ENCODE measurements at regions not wholly inside any gene's neighbourhood (a gene's known extent, or its start where the extent isn't known, plus 50 kb on each side); places are given as distances from the start of the nearest gene placed in this dataset.
"Not testable (repeated sequence)": the region's sequence is repeated elsewhere in the genome, so short reads cannot be mapped to it uniquely, and the experiment has no call there.

DNA sequence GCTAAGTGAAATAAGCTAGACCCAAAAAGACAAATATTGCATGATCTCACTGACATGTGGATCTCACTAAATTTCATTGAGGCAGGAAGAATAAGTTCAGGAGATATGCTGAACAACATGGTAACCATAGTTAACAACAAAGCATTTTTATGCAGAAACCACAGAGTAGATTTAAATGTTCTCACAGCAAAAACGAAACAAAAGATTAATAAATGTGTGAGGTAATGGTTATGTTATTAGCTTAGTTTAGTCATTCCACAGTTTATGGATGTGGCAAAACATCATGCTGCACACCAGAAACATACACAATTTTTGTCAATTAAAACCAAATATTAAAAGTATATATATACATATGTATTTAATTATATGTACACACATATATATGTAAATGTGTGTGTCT lies 765.8 kb downstream of the SLITRK5 start:
- no peak for DNase-seq

DNA sequence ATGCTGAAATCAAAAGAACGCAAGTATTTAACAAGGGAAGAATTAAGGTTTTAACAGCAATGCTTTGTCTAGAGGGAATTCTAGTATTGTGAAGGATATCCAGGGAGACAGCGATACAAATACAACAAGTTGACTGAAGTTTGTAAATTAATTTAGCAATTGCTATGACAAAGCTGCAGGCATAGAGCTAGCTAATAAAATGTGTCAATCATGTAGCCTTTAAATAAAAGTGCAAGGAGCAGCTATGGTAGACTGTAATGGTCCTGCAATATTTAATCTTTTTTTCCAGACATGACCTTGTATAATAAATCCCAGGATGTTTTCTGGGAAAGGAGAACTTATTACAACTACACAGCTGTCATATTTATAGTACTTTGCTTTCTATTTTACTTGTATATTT lies 779.3 kb downstream of the SLITRK5 start:
- no peak for DNase-seq

DNA sequence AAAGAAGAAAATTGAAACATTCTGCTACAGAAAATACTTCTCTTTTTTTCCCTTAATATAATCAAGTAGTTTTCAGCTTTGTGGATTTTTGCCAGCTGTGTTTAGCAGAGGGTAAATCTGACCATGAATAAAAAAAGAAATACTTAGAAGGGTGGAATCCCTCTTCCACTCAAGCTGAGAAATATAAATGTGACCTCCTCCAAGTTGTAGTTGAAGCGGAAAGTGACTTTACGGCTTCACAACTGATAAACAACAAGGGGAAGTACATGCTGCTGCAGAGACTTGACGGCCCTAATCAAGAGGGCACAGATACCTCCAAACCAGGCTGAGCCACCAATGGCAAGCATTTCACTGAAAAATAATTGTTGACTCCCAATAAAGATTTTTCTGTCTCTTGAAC lies 785.0 kb downstream of the SLITRK5 start:
- no peak for DNase-seq

DNA sequence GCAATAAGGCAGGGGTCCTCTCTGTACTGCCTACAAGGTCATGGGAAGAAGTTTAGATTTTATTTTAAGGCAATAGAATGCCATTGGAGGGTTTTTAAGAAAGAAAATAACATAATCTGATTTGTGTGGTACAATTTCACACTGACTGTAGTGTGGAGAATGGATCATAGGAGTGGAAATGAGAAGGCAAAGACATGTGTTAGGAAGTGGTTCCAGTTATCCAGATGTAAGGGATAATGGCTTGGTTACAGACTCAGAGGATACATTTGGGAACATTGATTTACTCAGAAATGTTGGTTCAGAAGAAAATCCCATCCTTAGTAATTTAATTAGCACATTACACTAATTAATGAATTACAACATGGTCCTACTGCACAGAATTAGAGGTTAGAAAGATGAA lies 788.2 kb downstream of the SLITRK5 start:
- no peak for DNase-seq

DNA sequence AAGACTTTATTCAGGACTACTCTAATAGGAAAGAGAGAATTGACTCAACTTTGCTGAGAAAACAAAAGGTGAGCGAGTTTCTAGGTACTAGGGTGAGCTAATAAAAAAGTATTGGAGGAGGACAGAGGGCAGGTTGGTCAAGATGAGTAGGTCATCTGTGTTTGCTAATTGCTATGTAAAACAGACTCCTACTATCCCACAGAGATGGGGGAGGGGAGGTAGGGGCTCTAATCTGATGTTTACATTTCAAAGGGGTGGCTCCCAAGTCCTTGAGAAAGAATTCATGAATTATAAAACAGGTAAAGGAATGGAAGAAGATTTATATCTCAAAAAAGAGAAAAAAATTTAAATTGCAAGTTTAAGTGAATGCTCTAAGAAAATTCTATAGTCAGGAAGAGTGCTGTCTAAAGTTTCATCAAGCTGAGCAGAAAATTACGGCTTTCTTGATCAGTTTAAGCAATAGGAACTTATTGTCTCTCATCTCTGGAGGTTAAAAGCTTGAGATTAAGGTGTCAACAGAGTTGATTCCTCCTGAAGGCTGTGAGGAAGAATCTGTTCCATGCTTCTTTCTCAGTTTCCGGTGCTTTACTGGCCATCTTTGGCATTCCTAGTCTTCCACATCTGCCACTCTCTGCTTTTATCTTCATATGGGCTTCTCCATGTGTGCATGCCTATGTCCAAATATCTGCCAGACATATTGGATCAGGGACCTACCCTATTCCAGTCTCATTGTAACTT lies 790.3 kb downstream of the SLITRK5 start:
- DNase-seq, result no peak

DNA sequence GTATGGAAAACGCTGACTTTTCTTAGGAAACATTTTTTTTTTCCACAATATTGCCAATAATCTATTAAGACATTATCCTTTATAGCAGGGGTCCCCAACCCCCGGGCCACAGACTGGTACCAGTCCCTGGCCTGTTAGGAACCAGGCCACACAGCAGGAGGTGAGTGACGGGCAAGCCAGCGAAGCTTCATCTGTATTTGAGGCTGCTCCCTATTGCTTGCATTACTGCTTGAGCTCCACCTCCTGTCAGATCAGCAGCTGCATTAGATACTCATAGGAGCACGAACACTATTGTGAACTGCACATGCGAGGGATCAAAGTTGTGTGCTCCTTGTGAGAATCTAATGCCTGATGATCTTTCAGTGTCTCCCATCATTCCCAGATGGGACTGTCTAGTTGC lies 793.7 kb downstream of the SLITRK5 start:
- no peak for DNase-seq

DNA sequence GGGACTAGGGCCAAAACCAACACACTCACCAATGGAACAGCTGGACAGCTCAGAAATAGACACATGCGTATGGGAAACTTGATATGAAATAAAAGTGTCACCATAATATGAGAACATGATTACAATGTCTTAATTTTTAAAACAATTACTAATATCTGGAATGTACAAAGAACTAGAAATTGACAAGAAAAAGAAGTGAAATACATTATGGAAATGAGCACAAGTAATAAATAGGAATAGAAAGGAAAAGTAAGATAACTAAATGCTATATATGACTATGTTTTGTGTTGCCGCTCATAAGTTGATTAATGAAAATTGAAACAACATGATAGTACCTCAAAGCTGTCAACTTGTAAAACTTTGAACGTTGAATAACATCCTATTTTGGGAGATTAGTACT lies 801.1 kb downstream of the SLITRK5 start:
- DNase-seq, result no peak

DNA sequence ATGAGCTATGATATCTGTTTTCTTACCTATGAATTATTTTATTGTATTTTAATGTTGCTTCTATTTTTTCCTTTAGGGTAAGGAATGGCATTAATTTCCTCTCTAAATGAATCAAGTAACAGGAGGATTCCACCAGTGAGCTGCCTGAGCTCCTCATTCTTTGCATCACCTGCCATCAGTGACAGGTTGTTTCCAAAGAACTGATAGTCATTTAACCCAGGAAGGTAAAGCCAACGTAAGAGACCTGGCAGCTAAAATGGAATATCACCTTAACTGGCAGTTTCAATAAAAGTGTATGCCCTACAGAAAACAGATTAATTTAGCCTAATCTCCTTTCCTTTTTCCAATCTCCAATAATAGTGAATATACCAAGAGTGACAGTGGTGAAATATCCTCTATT lies 812.0 kb downstream of the SLITRK5 start:
- DNase-seq, result no peak

DNA sequence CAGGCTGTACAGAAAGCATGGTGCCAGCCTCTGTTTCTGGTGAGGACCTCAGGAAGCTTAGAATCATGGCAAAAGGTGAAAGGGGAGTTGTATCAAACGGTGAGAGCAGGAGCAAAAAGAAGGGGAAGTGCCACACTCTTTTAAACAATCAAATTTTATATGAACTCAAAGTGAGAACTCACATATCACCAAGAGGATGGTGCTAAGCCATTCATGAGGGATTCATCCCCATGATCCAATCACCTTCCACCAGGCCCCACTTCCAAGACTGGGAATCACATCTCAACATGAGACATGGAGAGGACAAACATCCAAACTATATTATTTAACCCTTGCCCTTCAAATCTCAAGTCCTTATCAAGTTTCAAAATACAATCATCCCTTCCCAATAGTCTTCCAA lies 836.7 kb downstream of the SLITRK5 start:
- no peak for DNase-seq

DNA sequence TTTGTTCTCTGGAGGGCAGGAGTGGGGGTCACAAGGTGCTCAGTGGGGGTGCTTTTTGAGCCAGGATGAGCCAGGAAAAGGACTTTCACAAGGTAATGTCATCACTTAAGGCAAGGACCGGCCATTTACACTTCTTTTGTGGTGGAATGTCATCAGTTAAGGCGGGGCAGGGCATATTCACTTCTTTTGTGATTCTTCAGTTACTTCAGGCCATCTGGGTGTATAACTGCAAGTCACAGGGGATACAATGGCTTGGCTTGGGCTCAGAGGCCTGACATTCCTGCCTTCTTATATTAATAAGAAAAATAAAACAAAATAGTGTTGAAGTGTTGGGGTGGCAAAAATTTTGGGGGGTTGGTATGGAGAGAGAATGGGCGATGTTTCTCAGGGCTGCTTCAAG lies 841.8 kb downstream of the SLITRK5 start:
- not testable (repeated sequence) for DNase-seq

DNA sequence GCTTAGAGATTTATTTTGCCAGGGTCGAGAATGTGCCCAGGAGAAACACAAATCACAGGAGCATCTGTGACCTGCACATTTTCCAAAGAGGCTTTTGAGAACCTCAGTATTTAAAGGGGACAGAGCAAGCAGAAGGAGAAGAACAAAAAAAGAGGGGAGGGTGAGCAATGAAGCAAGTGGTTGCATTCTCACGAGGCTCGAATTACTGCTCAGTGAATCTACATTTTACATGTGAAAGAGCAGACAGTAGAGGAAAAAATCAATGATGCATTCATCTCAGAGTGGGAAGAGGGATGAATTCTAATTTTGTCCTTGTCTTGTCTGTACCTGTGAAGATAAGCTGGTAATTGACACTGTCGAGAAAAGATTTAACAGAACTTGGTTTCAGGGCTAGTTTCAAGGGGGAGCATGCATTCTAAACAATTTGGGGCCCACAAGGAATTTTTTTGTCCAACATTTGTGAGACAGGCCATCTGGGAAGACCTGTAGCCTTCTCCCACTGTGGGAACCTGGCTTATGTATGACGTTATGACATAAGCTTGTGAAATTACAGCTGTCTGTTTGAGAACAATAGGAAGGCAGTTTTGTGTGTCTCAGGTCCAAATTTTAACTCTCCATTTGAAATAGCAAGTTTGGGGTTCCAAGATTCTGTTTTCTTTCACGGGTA lies 855.1 kb downstream of the SLITRK5 start:
- no peak for DNase-seq

DNA sequence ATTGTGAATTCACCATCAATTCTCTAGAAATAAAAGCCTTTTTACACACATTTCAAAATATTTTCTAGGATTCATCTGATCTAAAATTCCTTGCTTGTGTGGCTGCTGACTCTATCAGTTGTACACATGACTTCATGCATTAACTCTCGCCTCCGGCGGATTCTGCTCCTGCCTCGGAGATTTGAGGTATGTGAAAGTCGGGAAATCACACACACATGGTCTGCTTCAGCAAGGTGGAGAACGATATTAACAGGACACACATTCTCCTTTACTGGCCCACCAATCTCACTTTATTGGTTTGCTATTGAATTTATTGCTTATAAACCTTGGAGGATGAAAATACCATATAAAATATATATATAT lies 855.7 kb downstream of the SLITRK5 start:
- DNase-seq, result no peak

DNA sequence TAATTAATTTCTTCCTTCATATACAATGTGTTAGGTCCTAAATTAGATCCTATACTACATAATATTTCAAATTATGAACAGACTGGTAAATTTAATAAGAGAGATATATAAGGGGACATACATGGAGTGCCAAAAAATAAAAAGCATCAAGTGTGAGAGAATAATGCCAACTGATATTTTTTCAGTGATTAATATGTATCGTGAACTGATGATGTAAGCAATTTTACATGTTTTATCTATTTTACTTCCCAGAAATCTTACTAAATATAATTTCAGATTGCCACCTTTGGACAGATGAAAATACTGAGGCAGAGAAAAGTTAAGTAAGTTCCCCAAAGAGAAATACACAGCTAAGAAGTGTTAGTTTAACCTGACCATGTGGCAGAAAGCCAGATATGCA lies 870.8 kb downstream of the SLITRK5 start:
- no peak for DNase-seq

DNA sequence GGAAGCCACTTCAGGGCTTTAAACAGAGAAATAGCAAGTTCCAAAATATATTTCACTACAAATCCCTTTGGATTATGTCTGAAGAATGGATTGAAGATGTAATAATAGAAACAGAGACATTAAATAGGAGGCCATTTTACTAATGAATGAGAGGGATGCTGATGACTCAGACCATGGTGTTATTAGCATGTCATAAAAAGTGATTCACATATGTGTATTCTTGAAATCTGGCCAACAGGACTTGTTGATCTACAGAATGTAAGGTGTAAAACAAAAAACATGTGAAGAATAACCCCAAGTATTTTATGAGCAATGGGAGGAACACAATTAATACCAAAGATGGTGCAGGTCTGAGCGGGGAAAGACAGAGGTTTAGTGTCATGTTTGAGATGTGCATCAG lies 873.7 kb downstream of the SLITRK5 start:
- no peak for DNase-seq

DNA sequence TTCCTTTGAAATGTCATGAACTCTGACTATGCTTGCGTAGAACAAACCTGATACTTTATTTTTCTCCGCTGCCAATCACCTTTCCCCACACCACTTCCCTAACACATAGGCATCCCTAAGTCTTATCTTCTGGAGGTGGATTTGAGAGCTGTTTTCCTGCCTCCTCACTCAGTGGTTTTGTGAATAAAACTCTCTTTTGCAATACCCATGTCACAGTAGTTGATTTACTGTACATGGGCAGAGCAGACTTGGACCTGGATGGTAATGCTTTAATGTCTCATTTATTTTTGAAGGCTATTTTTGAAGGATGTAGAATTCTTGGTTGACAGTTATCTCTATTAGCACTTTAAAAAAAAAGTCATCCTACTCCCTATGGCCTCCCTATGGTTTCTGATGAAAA lies 881.8 kb downstream of the SLITRK5 start:
- DNase-seq, result no peak

DNA sequence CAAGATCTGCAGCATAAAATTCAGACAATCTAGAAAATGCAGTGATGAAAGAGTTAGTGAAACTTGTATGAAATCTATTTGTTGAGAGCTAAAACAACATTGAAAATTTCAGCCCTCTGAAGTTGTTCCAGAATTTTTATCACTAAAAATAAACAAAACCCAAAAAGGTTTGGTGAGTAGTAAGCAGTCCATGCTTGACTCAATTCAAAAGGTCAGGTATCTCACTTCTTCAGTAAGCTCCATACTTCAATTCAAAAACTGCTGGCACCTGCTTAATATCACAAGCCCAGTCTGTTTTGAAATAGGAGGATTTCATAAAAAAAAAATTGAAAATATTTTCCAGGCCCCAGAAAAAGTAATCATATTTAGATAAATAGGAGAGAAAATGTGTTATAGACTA lies 894.4 kb downstream of the SLITRK5 start:
- DNase-seq, result no peak

DNA sequence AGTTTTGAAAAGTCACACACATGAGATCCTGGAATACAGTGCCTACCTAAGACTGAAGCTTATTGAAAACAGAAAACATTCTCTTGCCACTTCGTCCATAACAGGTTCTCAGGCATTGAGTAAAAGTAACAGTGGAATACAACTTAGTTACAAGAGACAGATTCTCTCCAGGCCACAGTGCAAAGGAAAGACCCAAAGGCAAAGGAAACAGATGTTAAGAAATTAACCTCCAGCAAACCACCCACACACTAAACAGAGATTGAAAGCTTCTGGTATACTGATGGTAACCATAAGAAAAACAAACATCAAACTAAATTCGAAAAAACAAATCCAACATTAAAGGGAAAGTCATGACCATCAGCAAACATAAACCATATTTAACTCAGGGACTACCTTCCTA lies 914.7 kb downstream of the SLITRK5 start:
- DNase-seq, result no peak

DNA sequence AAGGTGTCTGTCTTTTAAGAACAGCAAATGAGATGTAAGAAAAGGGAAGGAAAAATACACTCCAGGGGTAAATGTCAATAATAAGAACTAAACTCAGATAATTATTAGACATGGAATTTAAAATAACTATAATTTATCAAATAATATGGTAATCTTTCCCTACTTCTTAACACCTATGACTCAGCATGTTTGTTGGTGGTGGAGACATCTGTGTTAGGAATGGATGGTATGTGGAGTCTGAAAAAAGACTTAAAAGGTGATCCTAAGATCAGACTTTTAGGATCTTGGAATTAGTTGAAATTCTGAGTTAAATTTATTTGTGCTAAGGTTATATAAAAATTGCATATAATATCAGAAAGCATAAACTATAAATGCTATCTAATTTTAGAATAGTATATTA lies 915.1 kb downstream of the SLITRK5 start:
- no peak for DNase-seq

DNA sequence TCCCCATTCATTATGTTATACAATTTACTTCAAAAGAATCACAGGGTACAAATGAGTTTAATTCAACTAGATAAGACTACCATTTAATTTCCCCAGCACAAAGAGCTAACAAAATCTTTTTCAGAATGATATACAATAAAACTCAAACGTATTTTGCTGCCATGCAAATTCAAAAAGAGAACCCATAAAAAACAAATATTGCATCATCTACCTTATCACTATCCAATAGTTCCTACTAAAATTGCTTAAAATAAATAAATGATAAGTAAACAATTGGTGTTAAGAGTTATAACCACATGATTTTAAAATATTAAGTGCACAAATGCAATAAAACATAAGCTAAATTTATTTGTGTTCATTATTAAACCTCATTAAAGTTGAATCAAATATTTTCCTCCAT lies 919.4 kb downstream of the SLITRK5 start:
- DNase-seq, result no peak

DNA sequence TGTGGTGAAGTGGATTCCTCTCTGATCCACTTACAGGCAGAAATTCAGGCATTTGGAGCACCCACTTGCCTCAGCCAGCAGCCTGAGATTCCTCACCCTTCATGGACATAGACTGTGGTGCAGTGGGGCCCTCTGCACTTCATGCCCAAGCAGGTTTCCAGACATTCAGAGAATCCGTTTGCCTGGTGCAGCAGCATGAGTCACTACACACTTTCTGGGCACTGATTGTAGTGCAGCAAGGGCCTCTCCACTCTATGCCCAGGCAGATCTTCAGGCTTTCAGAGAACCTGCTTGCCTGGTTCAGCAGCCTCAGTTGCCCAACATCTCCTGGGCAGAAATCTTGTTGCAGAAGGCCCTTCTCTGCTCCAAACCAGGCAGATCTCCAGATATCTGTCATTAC lies 920.9 kb downstream of the SLITRK5 start:
- no peak for DNase-seq

DNA sequence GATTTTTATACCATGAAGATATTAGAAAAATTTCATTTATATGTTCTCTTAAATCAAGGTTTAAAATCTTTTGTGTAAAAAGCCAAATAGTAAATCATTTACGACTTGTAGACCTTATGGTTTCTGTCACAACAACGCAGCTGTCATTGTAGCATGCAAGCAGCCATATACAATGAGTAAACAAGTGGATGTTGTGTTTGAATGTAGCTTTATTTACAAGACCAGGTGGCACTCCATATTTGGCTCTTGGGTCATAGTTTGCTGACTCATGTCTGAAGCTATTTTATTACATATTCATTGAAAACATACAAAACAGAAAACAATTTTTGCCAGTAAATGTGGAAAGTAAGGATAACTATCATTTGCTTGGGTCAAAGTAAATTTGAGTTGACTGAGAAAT lies 930.8 kb downstream of the SLITRK5 start:
- DNase-seq, result no peak

DNA sequence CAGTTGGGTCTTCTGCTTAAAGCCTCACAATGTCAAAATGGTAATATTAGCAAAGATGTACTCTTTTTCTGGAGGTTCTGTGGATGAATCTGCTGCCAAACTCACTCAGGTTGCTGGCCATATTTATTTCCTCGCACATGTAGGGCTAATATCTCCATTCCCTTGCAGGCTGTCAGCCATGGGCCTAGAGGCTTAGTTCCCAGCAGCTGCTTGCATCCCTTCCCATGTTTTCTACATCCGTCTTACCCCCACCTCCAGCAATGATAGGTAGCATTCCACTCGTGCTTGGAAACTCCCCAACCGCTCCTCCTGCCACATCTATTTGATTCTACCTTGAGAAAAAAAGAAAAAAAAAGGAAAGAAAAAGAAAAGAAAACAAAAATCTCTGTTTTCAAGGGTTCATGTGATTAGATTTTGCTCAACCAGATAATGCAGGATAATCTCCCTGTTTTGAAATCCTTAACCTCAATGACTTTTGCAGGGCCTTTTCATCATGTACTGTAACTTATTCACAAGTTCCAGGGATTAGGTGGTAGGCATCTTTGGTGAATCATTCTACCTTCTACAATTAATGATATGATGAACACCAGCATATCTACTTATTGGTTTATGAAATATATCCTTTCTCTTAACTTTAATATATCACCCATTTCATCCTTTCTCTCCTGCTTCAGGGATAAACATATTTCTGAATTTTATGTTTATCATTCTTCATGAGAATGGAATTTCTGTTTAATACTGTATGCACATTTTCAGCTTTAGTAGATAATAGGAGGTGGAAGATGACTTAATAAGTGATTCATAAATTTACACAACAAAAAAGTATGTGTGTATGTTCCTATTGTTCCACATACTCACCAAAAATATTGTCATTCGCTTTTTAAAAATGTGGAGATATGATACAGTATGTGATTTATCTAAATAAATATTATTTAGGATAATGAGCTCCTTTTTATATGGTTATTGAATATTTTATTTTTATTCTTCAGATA lies 931.9 kb downstream of the SLITRK5 start:
- DNase-seq, result no peak

DNA sequence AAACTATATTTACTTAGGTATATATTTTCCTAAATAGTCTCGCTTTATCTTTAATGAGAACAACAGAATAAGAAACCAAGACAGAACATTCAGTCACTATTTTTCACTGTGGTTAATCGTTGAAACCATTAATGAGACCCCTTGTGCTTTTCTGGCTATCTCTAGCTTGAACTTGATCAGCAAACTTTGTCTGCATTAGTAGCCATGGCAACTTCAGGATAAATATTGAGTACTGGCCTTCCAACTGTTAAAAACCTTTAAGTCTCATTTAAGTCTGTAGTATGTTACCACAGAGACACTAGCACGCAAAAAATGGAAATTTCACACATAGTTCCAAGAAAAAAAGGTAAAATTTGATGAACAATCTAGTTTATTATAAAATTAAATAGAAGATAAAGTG lies 946.0 kb downstream of the SLITRK5 start:
- no peak for DNase-seq

All from activated effector memory CD4-positive, alpha-beta T cell treated with anti-CD3 and anti-CD28 coated beads, Interleukin-2, amount 50 U/mL, for 16 hours (primary cell).